ENCODE measurements at regions not wholly inside any gene's neighbourhood (a gene's known extent, or its start where the extent isn't known, plus 50 kb on each side); places are given as distances from the start of the nearest gene placed in this dataset.

DNA sequence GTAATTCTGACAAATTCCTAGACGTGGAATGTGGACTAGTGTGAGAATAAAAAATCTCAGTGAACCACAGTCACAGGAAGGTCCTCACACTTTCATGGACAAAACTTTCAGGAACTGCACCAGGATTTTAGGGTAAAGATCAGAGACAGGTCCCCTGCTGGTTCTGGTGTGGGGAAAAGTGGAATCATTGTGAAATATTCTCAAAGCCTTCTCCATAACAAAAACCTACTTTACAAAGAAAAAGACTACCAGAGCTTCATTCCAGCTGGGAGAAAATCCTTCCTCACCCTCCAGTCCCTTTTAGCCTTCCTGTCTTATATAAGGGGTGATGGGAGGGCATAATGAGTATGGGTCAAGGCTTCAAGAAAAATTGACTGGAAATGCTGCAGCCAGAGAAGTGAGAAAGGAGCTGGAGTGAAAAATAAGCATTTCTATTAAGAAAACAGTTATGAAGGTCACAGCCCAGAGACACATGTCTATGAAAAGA lies 325.8 kb downstream of the ARAP2 start:
- no peak overlapping the region for H3K56ac ChIP-seq (replicated peaks; ENCODE audit: insufficient read length, low read depth, low read length)
- no peaks in the 10 kb centered on the region for H3K79me2 ChIP-seq (ENCODE audit: control insufficient read depth in 1 of 2, insufficient read depth in 2 of 2, low read length in 2 of 2)
- no peaks in the 10 kb centered on the region for H3K79me1 ChIP-seq (ENCODE audit: low read depth, low read length)
- H4K91ac ChIP-seq (replicated peaks; ENCODE audit: insufficient read length, low read length) = no peak overlapping the region
- no peaks in the 10 kb centered on the region for H3K27me3 ChIP-seq (replicated peaks in 1 of 4; ENCODE audit: control insufficient read depth in 3 of 4, extremely low read depth in 1 of 4, insufficient read depth in 3 of 4, low read length in 3 of 4)
- 46% methylated on average over 1 of the region's 1 CpG; no CpG with 5 or more reads in 1 of the 2 experiments for WGBS, 2 experiments (ENCODE audit: extremely low coverage in 1 of 2, insufficient coverage in 1 of 2, insufficient read length in 1 of 2, insufficient replicate concordance in 2 of 2, low coverage in 1 of 2, low lambda C conversion rate in 2 of 2, missing lambda C conversion rate in 1 of 2)
- ChIA-PET POLR2A (ENCODE audit: partially characterized antibody) (no interaction called here), CTCF (ENCODE audit: partially characterized antibody) (interaction anchor here (1.1 kb wide), 1 partner anchor 47 kb away, joined by 5 read pairs; no protein-coding TSS in a partner anchor)
- no peaks in the 10 kb centered on the region; a peak in 1 of 8 replicates for H3K36me3 ChIP-seq (ENCODE audit: control insufficient read depth in 2 of 4, insufficient read depth in 4 of 4, low read length in 3 of 4)
- H3K9ac ChIP-seq (replicated peaks in 1 of 4; ENCODE audit: extremely low read depth in 1 of 4, low read depth in 3 of 4, low read length in 3 of 4) = no peak overlapping the region
- no peak overlapping the region for H2BK5ac ChIP-seq (ENCODE audit: low read depth, low read length)
- H2BK20ac ChIP-seq (ENCODE audit: low read length) = no peak overlapping the region
- H3K9me3 ChIP-seq (ENCODE audit: insufficient read depth in 2 of 2, low read depth in 1 of 2, low read length in 1 of 2) = no peaks in the 10 kb centered on the region
- no peaks in the 10 kb centered on the region for H4K20me1 ChIP-seq (replicated peaks in 1 of 2; ENCODE audit: control insufficient read depth in 1 of 2, insufficient read depth in 2 of 2, low read length in 2 of 2)
- DNase-seq (ENCODE audit: low read depth in 1 of 2, low spot score in 2 of 2) (no peak), FAIRE-seq (no peak)
- H4K8ac ChIP-seq (ENCODE audit: extremely low read depth, insufficient read depth, low read length) = no peak overlapping the region
- H2BK12ac ChIP-seq (ENCODE audit: low read depth, low read length) = no peak overlapping the region
- no peak overlapping the region for H3K18ac ChIP-seq (ENCODE audit: extremely low read depth, low read length)
- no peak overlapping the region for H2AFZ ChIP-seq (ENCODE audit: low read length)
- no peak overlapping the region for H3K23ac ChIP-seq (ENCODE audit: insufficient read length)
- H3K14ac ChIP-seq (ENCODE audit: insufficient read length) = no peak overlapping the region
- no peak overlapping the region for H2AK5ac ChIP-seq (ENCODE audit: low read depth, low read length)
- H3K4ac ChIP-seq (replicated peaks; ENCODE audit: insufficient read length, low read depth, low read length) = no peak overlapping the region
- no peak overlapping the region for H2BK120ac ChIP-seq (replicated peaks; ENCODE audit: low read depth, low read length)
- H4K5ac ChIP-seq (ENCODE audit: insufficient read length, low read depth, low read length) = no peak overlapping the region
- no peak overlapping the region for H3K27ac ChIP-seq (ENCODE audit: low read depth, low read length)
- no peaks in the 10 kb centered on the region for H3K23me2 ChIP-seq (ENCODE audit: low read depth, low read length)
- peak overlapping the region in 1 of 4 experiments; percentile 5; a peak in 1 of 8 replicates for H3K4me3 ChIP-seq (ENCODE audit: extremely low read depth in 1 of 4, insufficient read depth in 2 of 4, low read depth in 3 of 4, low read length in 4 of 4)
- peaks cover 0 to 5% (median 0%) of the 10 kb centered on the region in 4 experiments; a peak in 1 of 7 replicates for H3K4me1 ChIP-seq (replicated peaks in 1 of 4; ENCODE audit: control insufficient read depth in 3 of 4, insufficient read depth in 4 of 4, low read length in 3 of 4)
- TF ChIP-seq JUN (IDR thresholded peaks at IDR 0.05; ENCODE audit: low read depth, low read length) (no peak), NRF1 (IDR thresholded peaks at IDR 0.05; ENCODE audit: low read depth, low read length) (no peak), CEBPB (IDR thresholded peaks at IDR 0.05; ENCODE audit: low read depth, low read length) (peak; percentile 48; the same call in 1 of the 2 replicates), HDAC2 (IDR thresholded peaks at IDR 0.05; ENCODE audit: borderline replicate concordance in 1 of 2, low read depth in 2 of 2, low read length in 2 of 2) (0 out of 4 replicates have a peak, but pooled peaks of 1 of the 2 experiments have one; percentile 48)
- 0 out of 4 replicates have a peak overlapping the region, but pooled peaks of 1 of the 2 experiments have one; percentile 37 for H3K4me2 ChIP-seq (ENCODE audit: insufficient read depth in 1 of 2, low read depth in 2 of 2, low read length in 2 of 2)
- no peak overlapping the region for H2BK15ac ChIP-seq (ENCODE audit: low read length)
